ENCODE measurements at regions not wholly inside any gene's neighbourhood (a gene's known extent, or its start where the extent isn't known, plus 50 kb on each side); places are given as distances from the start of the nearest gene placed in this dataset.

GRCh38 chr13:99886706-99887105 is 84.9 kb downstream of the ZIC5 start:
- CTCF ChIA-PET, result no interaction called here
- H3K4me1 ChIP-seq, result no peaks in the 10 kb centered on the region
- intact Hi-C loops (cut with micrococcal nuclease; ENCODE audit: unreplicated experiment), result no loop called here

GRCh38 chr13:99884913-99885312 is 86.7 kb downstream of the ZIC5 start:
- no peak overlapping the region for H3K4me3 ChIP-seq (ENCODE audit: low read depth, low read length)
- Mint-ChIP-seq H3K27me3 (ENCODE audit: insufficient read depth, unreplicated experiment) (peaks cover 6% of the 10 kb centered on the region), H3K9me3 (ENCODE audit: unreplicated experiment) (no peaks in the 10 kb centered on the region), H3K27ac (ENCODE audit: unreplicated experiment) (no peak overlapping the region), H3K36me3 (ENCODE audit: insufficient read depth, unreplicated experiment) (no peaks in the 10 kb centered on the region), H3K4me3 (ENCODE audit: unreplicated experiment) (no peak overlapping the region), H3K4me1 (ENCODE audit: low read depth, unreplicated experiment) (no peaks in the 10 kb centered on the region)
- H3K4me1 ChIP-seq, result no peaks in the 10 kb centered on the region
- intact Hi-C loops (cut with micrococcal nuclease; ENCODE audit: unreplicated experiment), result no loop called here
- TF ChIP-seq, protein P1, sequence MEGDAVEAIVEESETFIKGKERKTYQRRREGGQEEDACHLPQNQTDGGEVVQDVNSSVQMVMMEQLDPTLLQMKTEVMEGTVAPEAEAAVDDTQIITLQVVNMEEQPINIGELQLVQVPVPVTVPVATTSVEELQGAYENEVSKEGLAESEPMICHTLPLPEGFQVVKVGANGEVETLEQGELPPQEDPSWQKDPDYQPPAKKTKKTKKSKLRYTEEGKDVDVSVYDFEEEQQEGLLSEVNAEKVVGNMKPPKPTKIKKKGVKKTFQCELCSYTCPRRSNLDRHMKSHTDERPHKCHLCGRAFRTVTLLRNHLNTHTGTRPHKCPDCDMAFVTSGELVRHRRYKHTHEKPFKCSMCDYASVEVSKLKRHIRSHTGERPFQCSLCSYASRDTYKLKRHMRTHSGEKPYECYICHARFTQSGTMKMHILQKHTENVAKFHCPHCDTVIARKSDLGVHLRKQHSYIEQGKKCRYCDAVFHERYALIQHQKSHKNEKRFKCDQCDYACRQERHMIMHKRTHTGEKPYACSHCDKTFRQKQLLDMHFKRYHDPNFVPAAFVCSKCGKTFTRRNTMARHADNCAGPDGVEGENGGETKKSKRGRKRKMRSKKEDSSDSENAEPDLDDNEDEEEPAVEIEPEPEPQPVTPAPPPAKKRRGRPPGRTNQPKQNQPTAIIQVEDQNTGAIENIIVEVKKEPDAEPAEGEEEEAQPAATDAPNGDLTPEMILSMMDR (IDR thresholded peaks at IDR 0.05; ENCODE audit: insufficient read depth in 1 of 2, low read depth in 1 of 2, low read length in 1 of 2, severe bottlenecking in 1 of 2, unreplicated experiment in 1 of 2), result no peak
- H3K9me3 ChIP-seq, result no peaks in the 10 kb centered on the region
- H3K27me3 ChIP-seq (replicated peaks; ENCODE audit: control insufficient read depth, insufficient read depth, low read length), result no peaks in the 10 kb centered on the region
- H3K36me3 ChIP-seq (ENCODE audit: control insufficient read depth, insufficient read depth, low read length), result no peaks in the 10 kb centered on the region
- no peak for DNase-seq
- BruUV-seq (replicated peaks), result no TSS peak
- ChIA-PET CTCF (no interaction called here), POLR2A (no interaction called here)

More at GRCh38 chr13:99886706-99887105, 84.9 kb downstream of the ZIC5 start:
- Mint-ChIP-seq H3K4me3 (ENCODE audit: unreplicated experiment) (no peak overlapping the region), H3K27me3 (ENCODE audit: insufficient read depth, unreplicated experiment) (peaks cover 3% of the 10 kb centered on the region), H3K9me3 (ENCODE audit: unreplicated experiment) (no peaks in the 10 kb centered on the region), H3K36me3 (ENCODE audit: insufficient read depth, unreplicated experiment) (no peaks in the 10 kb centered on the region), H3K4me1 (ENCODE audit: low read depth, unreplicated experiment) (no peaks in the 10 kb centered on the region), H3K27ac (ENCODE audit: unreplicated experiment) (no peak overlapping the region)
- Histone ChIP-seq H3K4me3 (ENCODE audit: low read depth, low read length) (no peak overlapping the region), H3K36me3 (ENCODE audit: control insufficient read depth, insufficient read depth, low read length) (no peaks in the 10 kb centered on the region), H3K9me3 (no peaks in the 10 kb centered on the region), H3K27me3 (replicated peaks; ENCODE audit: control insufficient read depth, insufficient read depth, low read length) (no peaks in the 10 kb centered on the region)
- BruUV-seq (replicated peaks), result no TSS peak
- TF ChIP-seq, protein P1 (IDR thresholded peaks at IDR 0.05; ENCODE audit: insufficient read depth in 1 of 2, low read depth in 1 of 2, low read length in 1 of 2, severe bottlenecking in 1 of 2, unreplicated experiment in 1 of 2), result no peak
- DNase-seq, result no peak
- POLR2A ChIA-PET, result no interaction called here

GRCh38 chr13:99883805-99884204 is 87.8 kb downstream of the ZIC5 start:
- no TSS peak for BruUV-seq (replicated peaks)
- H3K27ac Mint-ChIP-seq (ENCODE audit: unreplicated experiment), result no peak overlapping the region
- POLR2A ChIA-PET, result no interaction called here
- TF ChIP-seq, protein P1 (IDR thresholded peaks at IDR 0.05; ENCODE audit: insufficient read depth in 1 of 2, low read depth in 1 of 2, low read length in 1 of 2, severe bottlenecking in 1 of 2, unreplicated experiment in 1 of 2), result no peak
- intact Hi-C loops (cut with micrococcal nuclease; ENCODE audit: unreplicated experiment), result no loop called here
- no peaks in the 10 kb centered on the region for H3K9me3 Mint-ChIP-seq (ENCODE audit: unreplicated experiment)
- no peak for DNase-seq
- no peaks in the 10 kb centered on the region for H3K27me3 ChIP-seq (replicated peaks; ENCODE audit: control insufficient read depth, insufficient read depth, low read length)
- no peak overlapping the region for H3K4me3 Mint-ChIP-seq (ENCODE audit: unreplicated experiment)
- H3K36me3 ChIP-seq (ENCODE audit: control insufficient read depth, insufficient read depth, low read length), result no peaks in the 10 kb centered on the region
- no peaks in the 10 kb centered on the region for H3K4me1 Mint-ChIP-seq (ENCODE audit: low read depth, unreplicated experiment)
- H3K4me1 ChIP-seq, result no peaks in the 10 kb centered on the region
- no peak overlapping the region for H3K4me3 ChIP-seq (ENCODE audit: low read depth, low read length)
- CTCF ChIA-PET, result no interaction called here
- no peaks in the 10 kb centered on the region for H3K9me3 ChIP-seq
- no peaks in the 10 kb centered on the region for H3K36me3 Mint-ChIP-seq (ENCODE audit: insufficient read depth, unreplicated experiment)
- peaks cover 12% of the 10 kb centered on the region for H3K27me3 Mint-ChIP-seq (ENCODE audit: insufficient read depth, unreplicated experiment)
